Keratinocyte (primary cell): ENCODE measurements at regions not wholly inside any gene's neighbourhood (a gene's known extent, or its start where the extent isn't known, plus 50 kb on each side); places are given as distances from the start of the nearest gene placed in this dataset.

Experiments
- DNase-seq: peaks from one replicate; pipeline ENCODE4 v3.0.0-alpha.2; 2011; ENCODE audit warnings: low read depth, missing footprints, low spot score
- FAIRE-seq: peaks from 2 replicates; lab custom pipeline; 2011; peaks lifted over from hg19 to GRCh38; lab: Jason Lieb, UNC
- H2AFZ ChIP-seq: 2 replicates; pipeline ENCODE4 v1.6.0; 2012; ENCODE audit warnings: low read length, control low read depth, inconsistent platforms; ENCODE audit not compliant: control insufficient read depth
- H3K27ac ChIP-seq: 2 replicates; pipeline ENCODE4 v1.5.1; 2011; ENCODE audit warnings: low read length; ENCODE audit not compliant: control insufficient read depth, insufficient read depth
- H3K27me3 ChIP-seq: 3 replicates; pipeline ENCODE4 v1.6.0; 2011; ENCODE audit warnings: low read length; ENCODE audit not compliant: control insufficient read depth, insufficient read depth; ENCODE audit errors: extremely low read depth
- H3K36me3 ChIP-seq, 2 experiments: 2 replicates in 1 of 2; 3 replicates in 1 of 2; pipeline ENCODE4 v1.5.1; 2011; ENCODE audit warnings: low read length in 2 of 2, mild to moderate bottlenecking in 1 of 2; ENCODE audit not compliant: control insufficient read depth in 2 of 2, insufficient read depth in 2 of 2; ENCODE audit errors: extremely low read depth in 1 of 2
- H3K4me1 ChIP-seq: 3 replicates; pipeline ENCODE4 v1.5.1; 2011; ENCODE audit warnings: low read length; ENCODE audit not compliant: control insufficient read depth, insufficient read depth; ENCODE audit errors: extremely low read depth
- H3K4me2 ChIP-seq: 3 replicates; pipeline ENCODE4 v1.6.0; 2011; ENCODE audit warnings: low read depth, low read length; ENCODE audit not compliant: control insufficient read depth, insufficient read depth; ENCODE audit errors: extremely low read depth
- H3K4me3 ChIP-seq, 3 experiments: fragments of 200-600 bp in 1 of 3; sonication (generic) in 1 of 3; 2 replicates in 2 of 3; 3 replicates in 1 of 3; pipeline ENCODE4 v1.5.1; 2011 to 2016; ENCODE audit warnings: low read length in 3 of 3, mild to moderate bottlenecking in 3 of 3, control low read depth in 2 of 3, inconsistent platforms in 1 of 3, low read depth in 1 of 3, mixed read lengths in 1 of 3, mixed run types in 1 of 3, moderate library complexity in 1 of 3; ENCODE audit not compliant: control insufficient read depth in 2 of 3, insufficient read depth in 2 of 3; ENCODE audit errors: extremely low read depth in 1 of 3
- H3K79me2 ChIP-seq: 2 replicates; pipeline ENCODE4 v1.6.0; 2012; ENCODE audit warnings: low read length; ENCODE audit not compliant: control insufficient read depth, insufficient read depth
- H3K9ac ChIP-seq: 3 replicates; pipeline ENCODE4 v1.6.0; 2011; ENCODE audit warnings: low read length; ENCODE audit not compliant: control insufficient read depth, insufficient read depth; ENCODE audit errors: extremely low read depth
- H3K9me1 ChIP-seq: 3 replicates; pipeline ENCODE4 v1.6.0; 2011; ENCODE audit warnings: low read length; ENCODE audit not compliant: control insufficient read depth, insufficient read depth; ENCODE audit errors: extremely low read depth
- H3K9me3 ChIP-seq: 2 replicates; pipeline ENCODE4 v1.5.1; 2012; ENCODE audit warnings: low read depth, low read length; ENCODE audit not compliant: control insufficient read depth
- H4K20me1 ChIP-seq: 3 replicates; pipeline ENCODE4 v1.6.0; 2011; ENCODE audit warnings: low read length; ENCODE audit not compliant: control insufficient read depth, insufficient read depth; ENCODE audit errors: extremely low read depth
- CTCF ChIP-seq, 3 experiments: IDR thresholded peaks in 1 of 3; conservative IDR thresholded peaks in 1 of 3; optimal IDR thresholded peaks in 1 of 3; 2 replicates in 2 of 3; 3 replicates in 1 of 3; pipeline versions ENCODE3 to v1.5.1; 2011; ENCODE audit warnings: low read length in 3 of 3, mild to moderate bottlenecking in 3 of 3, moderate library complexity in 2 of 3, control low read depth in 1 of 3, inconsistent platforms in 1 of 3; ENCODE audit not compliant: insufficient read depth in 2 of 3; ENCODE audit errors: extremely low read depth in 1 of 3
- EZH2 ChIP-seq: IDR thresholded peaks from one replicate; pipeline ENCODE4 v1.6.1; 2012; ENCODE audit warnings: inconsistent platforms, mild to moderate bottlenecking, low read length, moderate library complexity
- dilution Hi-C: fragments of 300-500 bp; cut with MboI; formaldehyde crosslinking; loops from one replicate; pipeline ENCODE4 v1.7.0; 2020; ENCODE audit warnings: low sequenced_read_pairs; ENCODE audit not compliant: extremely low pct_ligation_motif_present

GRCh38 chr22:49091917-49092545 lies 735.6 kb downstream of the BRD1 start:
- H2AFZ ChIP-seq = no peak overlapping the region
- H3K79me2 ChIP-seq = no peaks in the 10 kb centered on the region
- no peak overlapping the region for H3K4me3 ChIP-seq
- TF ChIP-seq CTCF (optimal IDR thresholded peaks at IDR 0.05 in 1 of 3, IDR thresholded peaks at IDR 0.05 in 1 of 3, conservative IDR thresholded peaks at IDR 0.05 in 1 of 3; ENCODE audit: extremely low read depth in 1 of 3, insufficient read depth in 2 of 3, low read length in 3 of 3) = no peak
- no peak for TF ChIP-seq EZH2
- no peak overlapping the region for H3K4me2 ChIP-seq
- no peaks in the 10 kb centered on the region for H3K36me3 ChIP-seq
- dilution Hi-C loops = no loop called here
- no peaks in the 10 kb centered on the region for H3K9me1 ChIP-seq
- H4K20me1 ChIP-seq = no peaks in the 10 kb centered on the region
- H3K9ac ChIP-seq = no peak overlapping the region
- no peaks in the 10 kb centered on the region for H3K27me3 ChIP-seq
- peaks cover 16% of the 10 kb centered on the region for H3K9me3 ChIP-seq
- FAIRE-seq (no peak), DNase-seq (no peak)
- H3K4me1 ChIP-seq = no peaks in the 10 kb centered on the region
- no peak overlapping the region for H3K27ac ChIP-seq

GRCh38 chr22:49091451-49091850 lies 736.2 kb downstream of the BRD1 start:
- Histone ChIP-seq H3K27ac (no peak overlapping the region), H3K27me3 (no peaks in the 10 kb centered on the region), H3K4me2 (no peak overlapping the region), H3K79me2 (no peaks in the 10 kb centered on the region), H3K9me1 (no peaks in the 10 kb centered on the region), H3K4me3 (no peak overlapping the region), H3K9me3 (peaks cover 17% of the 10 kb centered on the region), H3K4me1 (no peaks in the 10 kb centered on the region), H2AFZ (no peak overlapping the region), H3K36me3 (no peaks in the 10 kb centered on the region), H3K9ac (no peak overlapping the region), H4K20me1 (no peaks in the 10 kb centered on the region)
- FAIRE-seq (no peak), DNase-seq (no peak)
- TF ChIP-seq CTCF (optimal IDR thresholded peaks at IDR 0.05 in 1 of 3, IDR thresholded peaks at IDR 0.05 in 1 of 3, conservative IDR thresholded peaks at IDR 0.05 in 1 of 3; ENCODE audit: extremely low read depth in 1 of 3, insufficient read depth in 2 of 3, low read length in 3 of 3) (no peak), EZH2 (no peak)
- dilution Hi-C loops = no loop called here
